NCI-H2227 (cell line): ENCODE measurements at regions not wholly inside any gene's neighbourhood (a gene's known extent, or its start where the extent isn't known, plus 50 kb on each side); places are given as distances from the start of the nearest gene placed in this dataset.

Experiments
- DNase-seq: peaks from one replicate; lab custom pipeline; 2025; ENCODE audit not compliant: unreplicated experiment; lab: John Stamatoyannopoulos, UW

GRCh38 chr16:9296271-9296590, 204.8 kb downstream of the HAPSTR1 start:
- DNase-seq, result no peak

- peak; percentile 20 for DNase-seq
Measured at GRCh38 chr16:9297437-9298113, 206.1 kb downstream of the HAPSTR1 start.

- DNase-seq, result no peak
Measured at GRCh38 chr16:9300252-9300651, 208.8 kb downstream of the HAPSTR1 start.

- no peak for DNase-seq
Measured at GRCh38 chr16:9302072-9302471, 210.6 kb downstream of the HAPSTR1 start.

DNA sequence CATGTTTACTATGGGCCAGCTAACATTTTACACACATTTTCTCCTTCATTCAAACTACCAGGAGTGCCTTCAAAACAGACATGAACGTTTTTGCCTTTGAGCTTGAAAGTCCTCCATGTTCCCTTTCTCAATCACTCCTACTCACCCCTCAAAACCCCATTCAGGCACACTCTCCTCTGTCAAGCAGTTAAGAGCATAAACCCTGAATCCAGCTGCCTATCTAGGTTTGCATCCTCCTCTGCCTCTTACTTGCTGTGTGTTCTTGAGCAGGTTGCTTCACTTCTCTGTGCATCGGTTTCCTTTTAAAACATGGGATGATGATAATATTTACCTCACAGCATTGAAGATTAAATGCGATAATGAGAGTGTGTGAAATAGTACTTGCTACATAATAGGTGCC, 215.3 kb downstream of the HAPSTR1 start:
- no peak for DNase-seq

- no peak for DNase-seq
Measured at GRCh38 chr16:9307446-9307845, 216.0 kb downstream of the HAPSTR1 start.

DNA sequence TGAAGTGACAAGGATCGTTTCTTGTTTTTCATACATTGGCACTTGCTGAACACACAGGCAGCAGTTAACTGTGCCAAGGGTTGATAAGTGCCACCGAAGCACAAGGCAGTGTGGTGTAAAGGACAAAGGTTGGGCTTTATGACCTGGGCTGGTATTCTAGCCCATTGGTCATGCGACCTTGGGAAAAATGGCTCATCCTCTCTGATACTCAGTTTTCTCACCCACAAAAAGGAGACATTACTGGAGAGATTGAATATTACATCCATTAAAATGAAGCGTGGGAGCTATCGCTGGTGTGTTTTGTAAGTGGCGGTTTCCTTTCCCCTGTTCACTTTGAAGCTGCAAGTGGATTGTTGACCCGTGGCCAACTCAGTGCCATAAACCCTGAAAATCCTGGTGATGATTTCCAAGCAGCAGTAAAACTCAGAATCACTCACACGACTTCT, 216.9 kb downstream of the HAPSTR1 start:
- DNase-seq, result no peak

DNA sequence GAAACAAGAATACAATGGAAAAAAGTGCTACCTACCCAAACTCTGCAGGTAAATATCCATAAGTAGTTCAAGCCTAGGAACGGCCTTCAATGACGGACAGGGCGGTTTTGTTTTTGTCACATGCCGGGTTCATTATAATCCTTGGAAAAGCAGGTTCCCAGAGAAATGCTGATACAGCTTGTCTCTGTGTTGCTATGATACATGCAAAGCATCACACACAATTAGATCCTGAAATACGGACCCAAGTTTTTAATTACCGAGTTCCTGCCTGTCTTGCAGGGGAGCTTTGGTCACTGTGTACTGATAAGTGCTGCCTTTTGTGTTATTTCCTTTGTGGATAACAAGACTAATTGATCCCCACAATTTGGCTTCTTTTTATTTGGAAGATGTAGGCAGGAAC, 217.4 kb downstream of the HAPSTR1 start:
- no peak for DNase-seq

DNA sequence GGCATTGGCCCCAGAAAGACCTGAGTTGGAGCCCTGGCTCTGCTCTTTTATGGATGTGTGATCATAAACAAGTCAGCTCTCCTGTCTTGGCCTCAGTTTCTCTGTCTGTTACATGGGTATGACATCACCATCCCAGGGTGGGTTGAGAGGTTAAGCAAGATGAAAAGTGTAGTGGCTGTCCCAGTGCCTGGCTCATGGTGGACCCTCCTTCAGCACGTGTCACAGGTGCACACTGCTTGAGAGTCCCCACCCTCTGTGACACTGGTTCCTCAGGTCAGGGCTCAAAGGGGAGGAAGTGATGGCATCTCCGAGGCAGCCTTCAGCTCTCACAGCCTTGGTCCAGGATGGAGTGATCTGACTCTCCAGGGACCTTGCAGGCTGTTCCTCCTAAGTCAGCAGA, 218.4 kb downstream of the HAPSTR1 start:
- DNase-seq, result no peak

GRCh38 chr16:9311303-9311954, 220.0 kb downstream of the HAPSTR1 start:
- no peak for DNase-seq

GRCh38 chr16:9316008-9316407, 224.6 kb downstream of the HAPSTR1 start:
- no peak for DNase-seq

GRCh38 chr16:9316615-9317014, 225.2 kb downstream of the HAPSTR1 start:
- no peak for DNase-seq

- no peak for DNase-seq
Measured at GRCh38 chr16:9318764-9319163, 227.3 kb downstream of the HAPSTR1 start.

GRCh38 chr16:9322769-9323168, 231.3 kb downstream of the HAPSTR1 start:
- DNase-seq, result no peak

- no peak for DNase-seq
Measured at GRCh38 chr16:9323170-9323569, 231.7 kb downstream of the HAPSTR1 start.

DNA sequence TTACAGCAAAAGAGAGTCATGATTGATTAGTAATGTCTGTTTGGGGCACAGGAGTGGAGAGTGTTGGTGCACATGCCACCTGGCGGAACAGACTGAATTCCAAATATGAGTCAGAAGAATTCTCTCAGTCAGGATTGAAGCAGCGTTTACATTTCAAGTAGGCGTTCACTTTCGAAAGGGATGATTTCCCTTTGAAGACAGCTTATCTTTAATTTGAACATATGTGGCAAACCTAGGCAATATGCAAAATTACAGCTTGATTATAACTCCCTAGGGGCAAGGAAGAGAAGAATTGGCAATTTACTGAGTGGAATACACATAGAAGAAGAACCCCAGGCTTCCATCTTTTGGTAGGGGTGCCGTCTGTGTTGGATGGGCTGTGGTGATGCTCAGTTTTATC, 235.8 kb downstream of the HAPSTR1 start:
- no peak for DNase-seq

- DNase-seq, result no peak
Measured at GRCh38 chr16:9328411-9328810, 237.0 kb downstream of the HAPSTR1 start.

GRCh38 chr16:9330095-9330494, 238.7 kb downstream of the HAPSTR1 start:
- DNase-seq, result no peak

GRCh38 chr16:9331503-9331902, 240.1 kb downstream of the HAPSTR1 start:
- no peak for DNase-seq

DNA sequence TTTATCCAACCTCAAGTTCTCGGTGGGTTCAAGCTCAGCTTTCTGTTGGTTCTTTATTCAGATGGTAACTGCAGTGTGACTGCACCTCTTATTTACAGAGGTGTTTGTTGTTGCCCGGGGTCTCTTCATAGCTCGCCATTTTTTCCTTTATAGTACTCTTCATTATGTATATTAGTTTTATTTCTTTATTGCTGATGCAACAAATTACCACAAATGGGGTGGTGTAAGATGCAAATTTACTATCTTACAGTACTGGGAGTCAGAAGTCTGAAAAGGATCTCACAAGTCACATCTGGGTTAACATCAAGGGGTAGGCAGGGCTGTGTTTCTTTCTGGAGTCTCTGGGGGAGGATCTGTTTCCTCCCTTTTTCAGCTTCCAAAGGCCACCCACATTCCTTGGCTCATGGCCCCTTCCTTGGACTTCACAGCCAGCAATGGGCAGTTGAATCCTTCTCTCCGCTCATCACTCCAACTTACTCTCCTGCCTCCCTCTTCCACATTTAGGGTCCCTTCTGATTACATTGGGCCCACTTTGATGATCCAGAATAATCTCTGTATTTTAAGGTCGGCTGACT, 241.2 kb downstream of the HAPSTR1 start:
- no peak for DNase-seq

DNA sequence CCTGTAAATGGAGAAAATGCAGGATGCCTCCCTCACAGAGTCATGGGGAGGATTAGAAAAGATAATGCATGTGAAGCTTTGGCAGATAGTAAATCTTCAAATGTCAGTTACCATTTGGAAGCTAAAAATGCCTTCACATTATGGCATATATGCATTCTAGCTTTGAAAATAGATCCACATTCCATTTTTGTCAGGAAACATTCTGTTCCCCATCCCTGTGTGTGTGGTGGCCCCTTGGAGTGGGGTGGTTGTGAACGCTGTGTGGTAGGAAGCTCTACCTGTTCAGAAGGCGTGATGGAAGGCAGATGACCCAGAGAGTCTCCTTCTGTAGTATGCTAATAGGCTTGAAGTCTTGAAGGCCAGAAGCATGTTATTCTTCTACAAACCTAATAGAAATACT, 242.0 kb downstream of the HAPSTR1 start:
- no peak for DNase-seq

GRCh38 chr16:9334103-9334502, 242.7 kb downstream of the HAPSTR1 start:
- no peak for DNase-seq
